CD14-positive monocyte (primary cell): ENCODE measurements at regions not wholly inside any gene's neighbourhood (a gene's known extent, or its start where the extent isn't known, plus 50 kb on each side); places are given as distances from the start of the nearest gene placed in this dataset.

Experiments
- DNase-seq, 3 donors: peaks; one replicate each; pipeline ENCODE4 v3.0.0-alpha.2; 2011 to 2022
- H2AFZ ChIP-seq: 2 replicates; pipeline ENCODE4 v1.6.0; 2012; ENCODE audit warnings: mild to moderate bottlenecking, low read depth, low read length, inconsistent platforms; ENCODE audit not compliant: insufficient read depth, poor library complexity, severe bottlenecking
- H3K27ac ChIP-seq, 2 donors: 1 replicate in 1 of 2; 2 replicates in 1 of 2; pipeline ENCODE4 v1.5.1; 2012 to 2013; ENCODE audit warnings: low read length in 2 of 2, control low read depth in 1 of 2, inconsistent platforms in 1 of 2, low read depth in 1 of 2, mild to moderate bottlenecking in 1 of 2
- H3K27me3 ChIP-seq, 2 donors: one replicate each; pipeline versions ENCODE4 v1.6.0 to v1.6.1; 2011 to 2013; ENCODE audit warnings: low read length in 2 of 2; ENCODE audit not compliant: control insufficient read depth in 2 of 2, insufficient read depth in 2 of 2
- H3K36me3 ChIP-seq, 2 donors: replicated peaks in 1 of 2; 1 replicate in 1 of 2; 2 replicates in 1 of 2; pipeline versions ENCODE4 v1.5.1 to v1.6.1; 2012 to 2013; ENCODE audit warnings: low read length in 2 of 2, control low read depth in 1 of 2, inconsistent platforms in 1 of 2, mild to moderate bottlenecking in 1 of 2; ENCODE audit not compliant: insufficient read depth in 2 of 2, control insufficient read depth in 1 of 2
- H3K4me1 ChIP-seq, 2 donors: 1 replicate in 1 of 2; 2 replicates in 1 of 2; pipeline versions ENCODE4 v1.5.1 to v1.6.1; 2012 to 2013; ENCODE audit warnings: low read length in 2 of 2, control low read depth in 1 of 2, inconsistent platforms in 1 of 2, mild to moderate bottlenecking in 1 of 2, moderate library complexity in 1 of 2; ENCODE audit not compliant: insufficient read depth in 2 of 2, control insufficient read depth in 1 of 2
- H3K4me2 ChIP-seq: replicated peaks from 2 replicates; pipeline ENCODE3; 2012; ENCODE audit warnings: low read length, moderate library complexity, mild to moderate bottlenecking; ENCODE audit not compliant: poor library complexity, severe bottlenecking; ENCODE audit errors: extremely low read depth
- H3K4me3 ChIP-seq, 3 experiments: fragments of 200-600 bp in 1 of 3; sonication (generic) in 1 of 3; replicated peaks in 1 of 3; 1 replicate in 2 of 3; 2 replicates in 1 of 3; pipeline ENCODE4 v1.5.1; 2011 to 2013; ENCODE audit warnings: low read length in 3 of 3, mild to moderate bottlenecking in 3 of 3, control low read depth in 2 of 3, low read depth in 2 of 3, inconsistent platforms in 1 of 3, moderate library complexity in 1 of 3
- H3K79me2 ChIP-seq: 2 replicates; pipeline ENCODE4 v1.6.0; 2012; ENCODE audit warnings: mild to moderate bottlenecking, control low read depth, inconsistent platforms, low read length, moderate library complexity; ENCODE audit not compliant: insufficient read depth
- H3K9ac ChIP-seq: 2 replicates; pipeline ENCODE4 v1.6.0; 2017; ENCODE audit warnings: low read length, mild to moderate bottlenecking; ENCODE audit not compliant: insufficient read depth, poor library complexity, severe bottlenecking
- H3K9me3 ChIP-seq, 2 donors: replicated peaks in 1 of 2; 1 replicate in 1 of 2; 2 replicates in 1 of 2; pipeline versions ENCODE4 v1.5.1 to v1.6.1; 2012 to 2013; ENCODE audit warnings: low read length in 2 of 2, control low read depth in 1 of 2; ENCODE audit not compliant: control insufficient read depth in 1 of 2, insufficient read depth in 1 of 2
- H4K20me1 ChIP-seq: 2 replicates; pipeline ENCODE4 v1.6.0; 2012; ENCODE audit warnings: mild to moderate bottlenecking, low read length, control low read depth, moderate library complexity; ENCODE audit not compliant: insufficient read depth
- H3K27ac Mint-ChIP-seq, 7 donors: one replicate each; pipeline ENCODE4 v1.8.0; 2020; ENCODE audit warnings: mild to moderate bottlenecking in 7 of 7, mixed read lengths in 7 of 7, moderate library complexity in 6 of 7, inconsistent platforms in 2 of 7
- H3K27me3 Mint-ChIP-seq, 3 donors: one replicate each; pipeline ENCODE4 v1.8.0; 2021 to 2022; ENCODE audit warnings: low read depth in 3 of 3, mild to moderate bottlenecking in 3 of 3, mixed read lengths in 3 of 3, moderate library complexity in 3 of 3, inconsistent platforms in 1 of 3
- H3K36me3 Mint-ChIP-seq, 2 donors: one replicate each; pipeline ENCODE4 v1.8.0; 2020; ENCODE audit warnings: mixed read lengths in 2 of 2, inconsistent platforms in 1 of 2, mild to moderate bottlenecking in 1 of 2
- H3K4me1 Mint-ChIP-seq: one replicate; pipeline ENCODE4 v1.8.0; 2020; ENCODE audit warnings: mild to moderate bottlenecking, mixed read lengths
- H3K4me3 Mint-ChIP-seq, 2 donors: one replicate each; pipeline ENCODE4 v1.8.0; 2020; ENCODE audit warnings: mild to moderate bottlenecking in 2 of 2, mixed read lengths in 2 of 2, moderate library complexity in 1 of 2
- H3K9me3 Mint-ChIP-seq, 7 donors: one replicate each; pipeline ENCODE4 v1.8.0; 2020 to 2022; ENCODE audit warnings: mixed read lengths in 7 of 7, mild to moderate bottlenecking in 6 of 7, moderate library complexity in 6 of 7, inconsistent platforms in 2 of 7
- CTCF ChIP-seq: fragments of 200-600 bp; IDR thresholded peaks from one replicate; pipeline ENCODE4 v1.8.0; 2022; ENCODE audit warnings: antibody characterized with exemption, mild to moderate bottlenecking
- WGBS: methylation state at CpG from one replicate; pipeline ENCODE4 v1.1.5; 2013; ENCODE audit warnings: missing lambda C conversion rate; ENCODE audit not compliant: insufficient coverage; 5-methylcytosine and 5-hydroxymethylcytosine counted together
- intact Hi-C, 2 donors: fragments of 100-400 bp; cut with micrococcal nuclease; formaldehyde crosslinking; loops; one replicate each; pipeline versions ENCODE4 v1.15.0 to v1.15.1; 2023

GRCh38 chr15:96457841-96458240, 127.3 kb downstream of the NR2F2 start:
- Histone ChIP-seq H3K4me2 (no peak overlapping the region), H4K20me1 (no peaks in the 10 kb centered on the region), H3K4me1 (no peaks in the 10 kb centered on the region), H3K9ac (no peak overlapping the region), H3K79me2 (no peaks in the 10 kb centered on the region), H3K9me3 (no peaks in the 10 kb centered on the region), H3K27ac (no peak overlapping the region), H3K4me3 (no peak overlapping the region), H3K36me3 (no peaks in the 10 kb centered on the region), H3K27me3 (no peaks in the 10 kb centered on the region), H2AFZ (no peak overlapping the region)
- WGBS = 86% methylated on average over 3 of the region's 3 CpGs
- intact Hi-C loops = no loop called here
- Mint-ChIP-seq H3K4me3 (no peak overlapping the region), H3K9me3 (peaks cover 0 to 5% (median 0%) of the 10 kb centered on the region in 7 donors), H3K36me3 (no peaks in the 10 kb centered on the region), H3K4me1 (no peaks in the 10 kb centered on the region), H3K27me3 (peaks cover 4 to 8% (median 5%) of the 10 kb centered on the region in 3 donors), H3K27ac (no peak overlapping the region)
- DNase-seq = no peak
- TF ChIP-seq CTCF = no peak

DNA sequence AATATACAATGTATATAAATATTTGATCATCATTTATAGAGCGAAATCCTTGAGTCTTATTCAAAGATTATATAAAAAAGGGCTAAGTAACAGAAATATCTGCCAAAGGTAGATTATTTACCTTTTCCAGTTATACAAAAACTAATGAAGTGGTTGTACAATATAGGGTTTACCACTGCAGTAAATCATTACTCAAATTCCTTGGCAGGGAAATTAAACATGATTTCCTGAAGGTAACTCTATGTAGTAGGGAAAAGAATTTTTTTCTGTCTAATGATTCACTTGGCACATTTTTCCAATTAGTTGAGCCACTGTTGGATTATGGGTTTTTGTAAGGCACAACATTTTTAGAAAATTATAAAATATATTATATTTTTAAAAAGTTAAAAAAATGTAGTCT, 129.6 kb downstream of the NR2F2 start:
- H4K20me1 ChIP-seq = no peaks in the 10 kb centered on the region
- TF ChIP-seq CTCF = no peak
- no peak overlapping the region for H2AFZ ChIP-seq
- intact Hi-C loops = no loop called here
- no peak overlapping the region for H3K4me3 ChIP-seq
- no peaks in the 10 kb centered on the region for H3K27me3 ChIP-seq
- DNase-seq = no peak
- no peak overlapping the region for H3K4me2 ChIP-seq
- H3K9me3 Mint-ChIP-seq = peaks cover 0 to 5% (median 2%) of the 10 kb centered on the region in 7 donors
- H3K27me3 Mint-ChIP-seq = peaks cover 5 to 12% (median 5%) of the 10 kb centered on the region in 3 donors
- no peaks in the 10 kb centered on the region for H3K36me3 Mint-ChIP-seq
- H3K36me3 ChIP-seq = no peaks in the 10 kb centered on the region
- no peak overlapping the region for H3K9ac ChIP-seq
- no peak overlapping the region for H3K27ac Mint-ChIP-seq
- H3K4me1 Mint-ChIP-seq = no peaks in the 10 kb centered on the region
- WGBS = no CpG with 5 or more reads among the region's 1 CpG
- no peaks in the 10 kb centered on the region for H3K9me3 ChIP-seq
- no peak overlapping the region for H3K27ac ChIP-seq
- H3K4me1 ChIP-seq = no peaks in the 10 kb centered on the region
- no peaks in the 10 kb centered on the region for H3K79me2 ChIP-seq
- no peak overlapping the region for H3K4me3 Mint-ChIP-seq
